Superior temporal gyrus (tissue), 1 donor: ENCODE measurements at regions not wholly inside any gene's neighbourhood (a gene's known extent, or its start where the extent isn't known, plus 50 kb on each side); places are given as distances from the start of the nearest gene placed in this dataset.
"Not testable (repeated sequence)": the region's sequence is repeated elsewhere in the genome, so short reads cannot be mapped to it uniquely, and the experiment has no call there.

Source experiments
- DNase-seq: peaks from one replicate; pipeline ENCODE4 v3.0.0-alpha.2; 2016; ENCODE audit errors: extremely low spot score

- no peak for DNase-seq
Observed at GRCh38 chr10:125248489-125248888, 88.1 kb upstream of the CTBP2 start.

- no peak for DNase-seq
Observed at GRCh38 chr10:125247576-125247975, 87.2 kb upstream of the CTBP2 start.

DNA sequence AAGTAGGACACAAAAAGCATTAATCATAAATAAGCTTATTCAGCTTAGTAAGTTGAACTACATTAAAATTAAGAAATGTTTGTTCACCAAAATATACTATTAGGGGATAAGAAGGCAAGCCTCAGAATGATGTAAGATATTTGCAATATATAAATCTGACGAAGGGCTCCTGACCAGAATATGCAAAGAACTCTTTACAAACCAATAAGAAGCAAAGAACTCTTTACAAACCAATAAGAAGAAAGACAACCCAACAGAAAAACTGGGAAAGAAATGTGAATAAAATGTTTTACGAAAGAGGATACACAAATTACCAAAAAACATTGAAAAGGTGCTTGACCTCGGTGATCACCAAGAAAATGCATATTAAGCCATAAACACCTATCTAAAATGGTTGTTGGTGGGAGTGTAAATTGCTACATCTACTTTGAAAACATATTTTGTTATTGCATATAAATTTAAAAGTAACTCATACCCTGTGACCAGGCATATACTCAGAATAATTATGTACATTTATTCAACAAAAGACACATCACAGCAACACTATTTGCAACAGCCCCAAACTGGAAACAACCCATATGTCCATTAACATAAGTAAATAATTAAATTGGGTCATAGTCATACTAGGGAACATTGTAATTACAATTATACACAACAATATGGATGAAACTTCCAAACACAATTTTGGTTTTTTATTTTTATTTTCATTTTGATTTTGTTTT is 83.3 kb upstream of the CTBP2 start:
- no peak for DNase-seq

GRCh38 chr10:125238682-125239081 is 78.3 kb upstream of the CTBP2 start:
- DNase-seq = no peak

GRCh38 chr10:125236091-125236490 is 75.7 kb upstream of the CTBP2 start:
- no peak for DNase-seq

GRCh38 chr10:125235093-125236069 is 75.0 kb upstream of the CTBP2 start:
- no peak for DNase-seq

DNA sequence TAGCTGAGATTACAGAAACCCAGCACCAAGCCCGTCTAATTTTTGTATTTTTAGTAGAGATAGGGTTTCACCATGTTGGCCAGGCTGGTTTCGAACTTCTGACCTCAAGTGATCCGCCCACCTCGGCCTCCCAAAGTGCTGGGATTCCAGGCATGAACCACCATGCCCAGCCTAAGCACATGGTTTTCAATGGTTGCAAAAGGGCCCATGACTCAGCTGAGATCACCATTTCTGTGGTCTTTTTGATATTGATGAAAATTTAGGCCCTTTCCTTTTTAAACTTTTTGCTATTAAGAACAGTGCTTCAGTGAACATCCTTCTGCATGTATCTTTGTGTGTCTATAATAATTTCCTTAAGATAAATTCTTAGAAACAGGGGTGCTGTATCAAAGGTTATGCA is 74.2 kb upstream of the CTBP2 start:
- DNase-seq = not testable (repeated sequence)

GRCh38 chr10:125233726-125234125 is 73.4 kb upstream of the CTBP2 start:
- DNase-seq = no peak

- DNase-seq = no peak
Observed at GRCh38 chr10:125232841-125233240, 72.5 kb upstream of the CTBP2 start.

DNA sequence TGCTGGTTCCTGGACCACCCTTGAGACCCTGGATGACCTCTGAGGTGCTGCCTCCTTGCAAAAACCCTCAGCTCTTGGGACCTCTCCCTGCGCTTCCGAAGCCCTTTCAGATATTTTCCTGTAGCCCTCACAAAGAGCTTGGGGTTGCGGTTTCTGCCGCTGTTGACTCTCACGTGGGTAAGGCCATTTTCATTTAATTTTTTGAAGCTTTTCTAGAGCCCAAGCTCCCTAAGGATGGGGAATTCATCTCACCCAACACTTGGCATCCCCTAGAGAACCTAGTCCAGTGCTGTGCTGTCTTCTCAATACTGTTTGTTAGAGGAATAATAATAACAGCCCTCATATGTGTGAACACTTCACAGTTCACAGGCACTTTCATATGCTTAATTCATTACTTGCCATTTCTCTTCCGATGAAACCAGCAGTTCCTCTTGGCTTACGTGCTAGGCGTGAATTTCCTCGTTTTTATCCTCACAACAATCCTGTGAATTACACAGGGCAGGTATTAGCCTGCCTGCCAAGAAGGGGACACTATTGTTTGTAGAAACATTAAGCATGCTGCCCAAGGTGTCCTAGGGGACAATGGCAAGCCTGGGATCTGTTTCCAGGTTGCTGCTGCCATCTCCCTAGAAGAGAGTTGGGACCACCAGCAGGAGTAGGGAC is 71.6 kb upstream of the CTBP2 start:
- DNase-seq = no peak

GRCh38 chr10:125231116-125231812 is 70.9 kb upstream of the CTBP2 start:
- no peak for DNase-seq

- DNase-seq = no peak
Observed at GRCh38 chr10:125230251-125230650, 69.9 kb upstream of the CTBP2 start.

DNA sequence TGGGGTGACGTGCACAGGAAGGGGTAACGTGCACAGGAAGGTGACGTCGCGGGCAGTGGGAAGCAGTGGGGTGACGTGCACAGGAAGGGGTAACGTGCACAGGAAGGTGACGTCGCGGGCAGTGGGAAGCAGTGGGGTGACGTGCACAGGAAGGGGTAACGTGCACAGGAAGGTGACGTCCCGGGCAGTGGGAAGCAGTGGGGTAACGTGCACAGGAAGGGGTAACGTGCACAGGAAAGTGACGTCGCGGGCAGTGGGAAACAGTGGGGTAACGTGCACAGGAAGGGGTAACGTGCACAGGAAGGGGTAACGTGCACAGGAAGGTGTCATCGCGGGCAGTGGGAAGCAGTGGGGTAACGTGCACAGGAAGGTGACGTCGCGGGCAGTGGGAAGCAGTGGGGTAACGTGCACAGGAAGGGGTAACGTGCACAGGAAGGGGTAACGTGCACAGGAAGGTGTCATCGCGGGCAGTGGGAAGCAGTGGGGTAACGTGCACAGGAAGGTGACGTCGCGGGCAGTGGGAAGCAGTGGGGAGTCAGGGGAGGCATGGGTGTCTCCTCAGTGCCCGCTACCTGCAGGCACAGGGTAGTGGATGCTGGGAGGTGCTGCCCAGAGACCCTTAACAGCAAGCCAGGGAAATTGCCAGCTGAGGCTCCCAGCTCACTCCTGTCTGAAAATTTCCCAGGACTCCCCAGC is 68.0 kb upstream of the CTBP2 start:
- not testable (repeated sequence) for DNase-seq

DNA sequence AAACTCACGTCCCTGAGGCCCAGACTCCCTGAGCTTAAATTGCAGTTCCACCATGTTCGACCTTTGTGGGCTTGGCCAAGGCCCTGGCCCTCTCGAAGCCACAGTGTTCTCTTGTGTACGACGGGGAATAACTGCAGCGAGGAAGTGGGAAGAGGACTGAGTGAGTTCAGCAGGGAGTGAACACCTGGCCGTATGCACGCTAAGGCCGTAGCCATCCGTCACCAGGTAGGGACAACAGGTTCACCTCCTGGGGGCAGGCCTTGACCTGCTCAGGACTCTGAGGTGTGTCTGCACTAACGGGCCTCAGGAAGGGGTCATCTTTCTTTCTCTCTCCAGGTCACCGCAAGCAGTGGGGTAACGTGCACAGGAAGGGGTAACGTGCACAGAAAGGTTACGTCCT is 67.2 kb upstream of the CTBP2 start:
- DNase-seq = no peak

DNA sequence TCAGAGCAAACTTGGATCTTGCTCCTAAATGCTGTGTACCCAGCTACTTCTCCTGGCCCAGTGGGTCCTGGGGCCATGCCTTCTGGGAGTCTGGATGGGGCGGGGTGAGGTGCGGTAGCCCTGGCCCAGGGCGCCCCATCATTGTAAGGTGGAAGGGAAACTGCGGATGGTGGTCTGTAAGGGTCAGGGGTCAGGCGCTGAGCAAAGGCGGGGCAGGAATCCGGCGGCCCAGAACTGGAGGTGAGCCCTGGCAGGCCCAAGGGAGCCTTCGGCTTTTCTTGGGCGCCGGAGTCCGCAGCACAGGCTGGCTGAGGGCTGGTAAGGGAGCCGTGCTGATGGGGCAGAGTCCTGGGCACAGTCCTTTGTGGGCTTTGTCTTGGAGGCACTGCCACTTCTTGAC is 66.5 kb upstream of the CTBP2 start:
- no peak for DNase-seq

DNA sequence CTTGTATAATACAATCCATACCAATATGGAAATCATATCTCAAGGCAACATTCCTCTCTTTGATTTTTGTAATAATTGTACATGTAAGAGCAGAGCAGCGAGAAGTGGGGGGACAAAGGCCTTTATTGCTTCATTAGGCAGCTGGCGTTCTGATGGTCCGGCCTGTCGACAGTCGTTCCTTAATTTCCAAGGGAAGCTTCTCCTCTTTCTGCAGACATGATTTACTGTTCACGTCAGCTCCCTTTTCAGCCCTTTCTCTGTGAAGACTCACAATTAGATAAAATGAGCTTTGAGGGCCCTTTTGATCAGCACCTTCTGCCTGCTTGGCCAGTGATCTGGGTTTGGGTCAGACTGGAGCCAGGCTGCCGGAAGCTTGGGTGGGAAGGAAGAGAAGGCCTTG is 65.6 kb upstream of the CTBP2 start:
- DNase-seq = no peak

DNA sequence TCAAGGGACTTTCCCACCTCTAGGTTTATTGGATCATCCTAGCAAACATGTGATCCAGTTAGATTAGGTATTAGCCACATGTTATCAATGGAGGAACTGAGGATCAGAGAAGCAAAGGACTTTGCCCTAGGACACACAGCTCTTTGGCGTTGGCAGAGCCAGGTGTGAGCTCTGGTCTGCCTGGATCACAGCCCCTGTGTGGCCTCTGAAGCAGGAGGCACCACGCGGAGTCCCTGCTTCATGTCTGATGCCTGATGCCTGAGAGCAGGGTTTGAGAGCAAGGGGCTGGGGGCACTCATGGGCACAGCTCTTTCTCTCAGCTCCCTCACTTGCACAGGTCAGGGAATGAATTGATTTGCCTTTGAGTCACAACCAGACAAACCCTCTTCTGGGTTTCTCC is 64.7 kb upstream of the CTBP2 start:
- DNase-seq = no peak

DNA sequence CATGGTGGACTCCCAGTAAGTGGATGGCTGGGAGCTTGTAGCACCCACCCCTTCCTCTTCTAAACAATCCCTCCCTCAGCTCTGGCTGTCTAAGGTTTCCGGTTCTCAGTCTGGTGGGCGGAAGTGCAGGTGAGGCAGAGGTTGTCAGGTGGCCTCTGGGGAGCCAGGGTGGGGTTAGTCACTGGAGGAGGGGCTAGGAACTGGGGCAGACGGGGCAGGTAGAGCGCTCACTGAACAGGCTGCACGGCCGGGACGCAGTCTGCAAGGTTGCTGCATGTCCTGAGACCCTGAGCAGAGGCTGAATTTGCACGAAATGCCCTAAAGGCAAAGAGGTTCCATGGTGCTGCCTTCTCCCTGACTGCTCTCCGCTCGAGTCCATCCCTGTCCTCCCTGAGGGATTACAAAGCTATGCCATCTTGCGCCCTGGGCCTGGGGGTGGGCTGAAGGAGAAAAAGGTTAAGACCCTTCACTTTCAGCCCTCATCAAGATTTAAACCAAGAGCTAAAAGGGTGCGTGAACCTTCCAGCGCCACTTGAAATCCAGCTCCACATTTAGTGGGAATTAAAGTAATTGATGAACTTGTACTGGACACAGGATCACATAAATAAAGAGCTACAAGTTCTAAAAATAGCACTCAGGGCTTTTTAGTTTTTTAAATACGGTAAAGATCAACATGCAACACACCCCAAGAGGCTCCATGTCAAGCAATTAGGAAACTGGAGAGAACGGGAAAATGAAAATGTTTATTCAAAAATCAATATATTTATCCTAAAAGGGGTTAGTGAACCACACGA is 62.3 kb upstream of the CTBP2 start:
- no peak for DNase-seq

DNA sequence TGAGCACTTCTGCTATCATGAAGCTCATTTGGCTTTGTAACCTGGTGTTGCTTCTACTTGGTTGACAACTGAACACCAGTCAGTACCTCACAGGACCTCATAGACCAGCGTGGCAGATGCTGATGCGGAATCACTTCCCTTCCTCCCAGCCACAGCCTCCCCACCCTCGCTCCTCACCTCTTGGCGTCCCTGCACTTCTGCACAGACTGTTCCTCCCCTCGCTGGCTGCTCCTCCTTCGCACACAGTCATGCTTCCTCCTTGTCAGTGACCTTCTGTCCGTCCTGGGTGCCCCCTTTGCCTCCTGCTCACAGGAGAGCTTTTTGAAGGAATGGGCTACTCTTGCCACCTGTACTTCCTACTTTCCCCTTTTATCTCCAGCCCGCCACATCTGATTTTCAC is 61.4 kb upstream of the CTBP2 start:
- DNase-seq = no peak

DNA sequence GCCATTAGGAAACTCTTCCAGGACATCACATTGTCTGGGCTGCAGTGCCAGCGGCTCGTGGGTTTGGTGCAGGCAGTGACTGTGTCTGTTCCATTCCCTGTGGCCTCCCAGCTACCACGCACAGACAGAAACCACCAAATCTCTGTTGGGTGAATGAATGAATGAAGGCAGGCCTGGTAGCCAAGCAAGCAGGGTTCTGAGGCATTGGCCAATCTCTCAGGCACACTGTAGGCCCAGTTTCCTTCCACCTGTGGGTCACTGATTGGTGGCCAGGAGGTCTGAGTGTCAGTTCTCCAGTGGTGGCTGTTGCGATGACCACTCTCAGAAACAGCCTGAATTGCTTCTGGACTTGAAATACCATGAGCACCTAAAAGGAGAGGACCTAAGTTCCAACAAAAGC is 59.4 kb upstream of the CTBP2 start:
- no peak for DNase-seq
